ENCODE measurements at regions not wholly inside any gene's neighbourhood (a gene's known extent, or its start where the extent isn't known, plus 50 kb on each side); places are given as distances from the start of the nearest gene placed in this dataset.

DNA sequence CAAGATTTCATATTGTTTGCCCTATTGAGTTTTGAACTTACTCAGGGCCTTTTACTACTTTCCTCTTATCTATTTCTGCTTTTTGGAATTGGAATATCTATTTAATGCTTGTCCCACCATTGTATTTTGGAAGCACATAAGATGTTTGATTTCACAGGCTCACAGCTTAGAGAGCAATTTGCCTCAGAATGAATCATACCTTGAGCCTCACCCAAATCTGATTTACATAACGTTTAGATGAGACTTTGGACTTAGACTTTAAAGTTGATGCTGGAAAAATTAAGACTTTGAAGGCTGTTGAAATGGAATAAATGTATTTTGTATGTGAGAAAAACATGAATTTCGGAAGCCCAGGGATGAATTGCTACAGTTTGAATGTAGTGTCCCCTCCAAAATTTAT, 458.9 kb downstream of the CNTN6 start:
- TF ChIP-seq, protein P1, sequence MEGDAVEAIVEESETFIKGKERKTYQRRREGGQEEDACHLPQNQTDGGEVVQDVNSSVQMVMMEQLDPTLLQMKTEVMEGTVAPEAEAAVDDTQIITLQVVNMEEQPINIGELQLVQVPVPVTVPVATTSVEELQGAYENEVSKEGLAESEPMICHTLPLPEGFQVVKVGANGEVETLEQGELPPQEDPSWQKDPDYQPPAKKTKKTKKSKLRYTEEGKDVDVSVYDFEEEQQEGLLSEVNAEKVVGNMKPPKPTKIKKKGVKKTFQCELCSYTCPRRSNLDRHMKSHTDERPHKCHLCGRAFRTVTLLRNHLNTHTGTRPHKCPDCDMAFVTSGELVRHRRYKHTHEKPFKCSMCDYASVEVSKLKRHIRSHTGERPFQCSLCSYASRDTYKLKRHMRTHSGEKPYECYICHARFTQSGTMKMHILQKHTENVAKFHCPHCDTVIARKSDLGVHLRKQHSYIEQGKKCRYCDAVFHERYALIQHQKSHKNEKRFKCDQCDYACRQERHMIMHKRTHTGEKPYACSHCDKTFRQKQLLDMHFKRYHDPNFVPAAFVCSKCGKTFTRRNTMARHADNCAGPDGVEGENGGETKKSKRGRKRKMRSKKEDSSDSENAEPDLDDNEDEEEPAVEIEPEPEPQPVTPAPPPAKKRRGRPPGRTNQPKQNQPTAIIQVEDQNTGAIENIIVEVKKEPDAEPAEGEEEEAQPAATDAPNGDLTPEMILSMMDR (IDR thresholded peaks at IDR 0.05) = no peak
- TF ChIP-seq POLR2A (IDR thresholded peaks at IDR 0.05) = no peak

Measured in testis (tissue), 2 donors.